H1 (cell line): ENCODE measurements at regions not wholly inside any gene's neighbourhood (a gene's known extent, or its start where the extent isn't known, plus 50 kb on each side); places are given as distances from the start of the nearest gene placed in this dataset.

ENCODE experiments used
- CTCF ChIP-seq, 3 experiments: IDR thresholded peaks; 1 replicate in 2 of 3; 2 replicates in 1 of 3; pipeline versions ENCODE4 v1.5.1 to v1.6.1; 2011; ENCODE audit warnings: low read length in 3 of 3, mild to moderate bottlenecking in 3 of 3, inconsistent platforms in 2 of 3, low read depth in 1 of 3, moderate library complexity in 1 of 3; ENCODE audit not compliant: insufficient read depth in 1 of 3; ENCODE audit errors: control extremely low read depth in 1 of 3
- EZH2 ChIP-seq: fragments of 200-600 bp; sonication (generic); IDR thresholded peaks from 2 replicates; pipeline ENCODE4 v1.7.1; 2012; ENCODE audit warnings: low read depth, mild to moderate bottlenecking, moderate library complexity, low read length, inconsistent platforms; ENCODE audit not compliant: severe bottlenecking
- HDAC2 ChIP-seq, 2 experiments: fragments of 300-600 bp in 1 of 2; sonication (generic) in 1 of 2; IDR thresholded peaks; 2 replicates each; pipeline ENCODE4 v1.6.1; 2011 to 2012; ENCODE audit warnings: low read depth in 2 of 2, low read length in 2 of 2, mild to moderate bottlenecking in 2 of 2, moderate library complexity in 2 of 2, borderline replicate concordance in 1 of 2, inconsistent platforms in 1 of 2
- JUND ChIP-seq: IDR thresholded peaks from 2 replicates; pipeline ENCODE4 v1.6.1; 2011; ENCODE audit warnings: mild to moderate bottlenecking, improper control_type of control experiment, low read length
- MAFK ChIP-seq: IDR thresholded peaks from 2 replicates; pipeline ENCODE4 v1.6.1; 2012; ENCODE audit warnings: low read depth, mild to moderate bottlenecking, improper control_type of control experiment, low read length
- PHF8 ChIP-seq: fragments of 200-600 bp; sonication (generic); conservative IDR thresholded peaks from 2 replicates; pipeline ENCODE4 v1.7.1; 2012; ENCODE audit warnings: low read depth, mild to moderate bottlenecking, inconsistent platforms, low read length, moderate library complexity
- POLR2A ChIP-seq, 2 experiments: IDR thresholded peaks; 1 replicate in 1 of 2; 2 replicates in 1 of 2; pipeline ENCODE4 v1.6.1; 2011; ENCODE audit warnings: low read depth in 2 of 2, low read length in 2 of 2, mild to moderate bottlenecking in 2 of 2; ENCODE audit errors: control extremely low read depth in 1 of 2
- RAD21 ChIP-seq, 2 experiments: IDR thresholded peaks in 1 of 2; conservative IDR thresholded peaks in 1 of 2; 2 replicates each; pipeline ENCODE4 v1.6.1; 2011; ENCODE audit warnings: low read depth in 2 of 2, low read length in 2 of 2, improper control_type of control experiment in 1 of 2, inconsistent platforms in 1 of 2, mild to moderate bottlenecking in 1 of 2, moderate library complexity in 1 of 2
- RFX5 ChIP-seq: IDR thresholded peaks from 2 replicates; pipeline ENCODE4 v1.6.1; 2011; ENCODE audit warnings: low read depth, low read length, improper control_type of control experiment, borderline replicate concordance
- SIN3A ChIP-seq, 2 experiments: IDR thresholded peaks in 1 of 2; conservative IDR thresholded peaks in 1 of 2; 2 replicates each; pipeline ENCODE4 v1.6.1; 2011 to 2012; ENCODE audit warnings: low read length in 2 of 2, improper control_type of control experiment in 1 of 2, low read depth in 1 of 2, mild to moderate bottlenecking in 1 of 2
- TEAD4 ChIP-seq: IDR thresholded peaks from 2 replicates; pipeline ENCODE4 v1.6.1; 2012; ENCODE audit warnings: low read depth, low read length, inconsistent platforms, mixed read lengths
- USF2 ChIP-seq: IDR thresholded peaks from 2 replicates; pipeline ENCODE4 v1.6.1; 2011; ENCODE audit warnings: low read length, improper control_type of control experiment

- TF ChIP-seq POLR2A (IDR thresholded peaks at IDR 0.05; ENCODE audit: control extremely low read depth in 1 of 2, low read depth in 2 of 2, low read length in 2 of 2) = no peak
- TF ChIP-seq SIN3A (conservative IDR thresholded peaks at IDR 0.05 in 1 of 2, IDR thresholded peaks at IDR 0.05 in 1 of 2; ENCODE audit: low read depth in 1 of 2, low read length in 2 of 2) = no peak
- no peak for TF ChIP-seq CTCF (IDR thresholded peaks at IDR 0.05; ENCODE audit: control extremely low read depth in 1 of 3, insufficient read depth in 1 of 3, low read depth in 1 of 3, low read length in 3 of 3)
- no peak for TF ChIP-seq RAD21 (IDR thresholded peaks at IDR 0.05 in 1 of 2, conservative IDR thresholded peaks at IDR 0.05 in 1 of 2; ENCODE audit: low read depth in 2 of 2, low read length in 2 of 2)
- TF ChIP-seq HDAC2 (IDR thresholded peaks at IDR 0.05; ENCODE audit: borderline replicate concordance in 1 of 2, low read depth in 2 of 2, low read length in 2 of 2) = no peak
- TF ChIP-seq MAFK = no peak
- TF ChIP-seq PHF8 = no peak
- no peak for TF ChIP-seq EZH2
- no peak for TF ChIP-seq RFX5
- TF ChIP-seq TEAD4 = no peak
- TF ChIP-seq USF2 = no peak
- TF ChIP-seq JUND = no peak
These were observed 276.2 kb upstream of the SLC30A5 start for GRCh38 chr5:68817632-68818031.
